ENCODE measurements at regions not wholly inside any gene's neighbourhood (a gene's known extent, or its start where the extent isn't known, plus 50 kb on each side); places are given as distances from the start of the nearest gene placed in this dataset.
"Not testable (repeated sequence)": the region's sequence is repeated elsewhere in the genome, so short reads cannot be mapped to it uniquely, and the experiment has no call there.

DNA sequence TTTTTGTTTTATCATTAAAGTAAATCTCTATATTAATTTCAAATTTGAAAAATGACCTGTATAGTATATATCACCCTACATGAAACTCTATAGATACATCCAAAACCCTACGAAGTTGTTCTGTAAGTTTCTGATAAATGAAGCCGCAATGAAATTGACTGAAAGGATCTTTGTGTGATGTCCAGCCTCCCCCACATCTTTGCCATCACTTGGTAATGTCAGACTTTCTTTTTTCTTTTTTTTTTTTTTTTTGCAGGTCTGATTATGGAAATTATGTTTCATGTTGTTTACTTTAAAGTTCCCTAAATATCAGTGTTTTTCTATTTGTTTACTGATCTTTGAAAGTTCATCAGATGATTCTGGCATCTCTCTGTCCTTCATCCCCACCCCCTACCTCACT lies 155.6 kb upstream of the CDH4 start:
- WGBS, 2 experiments (ENCODE audit: insufficient coverage in 1 of 2, insufficient read length in 1 of 2) = 75 to 100% methylated on average over 1 to 2 of the region's 2 CpGs
- no peaks in the 10 kb centered on the region for H3K27me3 ChIP-seq (ENCODE audit: control insufficient read depth, insufficient read depth, low read length, poor library complexity, severe bottlenecking)

GRCh38 chr20:61099806-61100205 lies 152.3 kb upstream of the CDH4 start:
- Histone ChIP-seq H3K36me3 (ENCODE audit: control insufficient read depth, insufficient read depth, low read length) (no peaks in the 10 kb centered on the region), H3K9me3 (ENCODE audit: control insufficient read depth, low read length) (no peaks in the 10 kb centered on the region), H3K9ac (ENCODE audit: extremely low read depth, low read length, poor library complexity, severe bottlenecking) (no peak overlapping the region), H3K4me1 (ENCODE audit: control insufficient read depth, insufficient read depth, low read length) (no peaks in the 10 kb centered on the region), H3K27me3 (ENCODE audit: control insufficient read depth, insufficient read depth, low read length, poor library complexity, severe bottlenecking) (no peaks in the 10 kb centered on the region), H3K27ac (ENCODE audit: low read depth, low read length) (no peak overlapping the region), H3K4me3 (ENCODE audit: low read length) (no peak overlapping the region)
- WGBS, 2 experiments (ENCODE audit: insufficient coverage in 1 of 2, insufficient read length in 1 of 2) = 93 to 94% methylated on average over 11 to 12 of the region's 12 CpGs
- H3K4me3 Mint-ChIP-seq = no peak overlapping the region
- no peak for DNase-seq
- no peak overlapping the region for H3K27ac Mint-ChIP-seq
- peaks cover 6% of the 10 kb centered on the region for H3K9me3 Mint-ChIP-seq
- no peaks in the 10 kb centered on the region for H3K4me1 Mint-ChIP-seq
- H3K27me3 Mint-ChIP-seq (ENCODE audit: insufficient read depth) = peaks cover 78% of the 10 kb centered on the region
- TF ChIP-seq CTCF (conservative IDR thresholded peaks at IDR 0.05) = no peak
- H3K36me3 Mint-ChIP-seq (ENCODE audit: low read depth) = no peaks in the 10 kb centered on the region

More for the DNA sequence above, 155.6 kb upstream of the CDH4 start:
- H3K9me3 ChIP-seq (ENCODE audit: control insufficient read depth, low read length) = no peaks in the 10 kb centered on the region
- H3K4me1 ChIP-seq (ENCODE audit: control insufficient read depth, insufficient read depth, low read length) = no peaks in the 10 kb centered on the region
- no peaks in the 10 kb centered on the region for H3K36me3 Mint-ChIP-seq (ENCODE audit: low read depth)
- TF ChIP-seq CTCF (conservative IDR thresholded peaks at IDR 0.05) = no peak
- DNase-seq = no peak
- no peaks in the 10 kb centered on the region for H3K36me3 ChIP-seq (ENCODE audit: control insufficient read depth, insufficient read depth, low read length)
- peaks cover 6% of the 10 kb centered on the region for H3K9me3 Mint-ChIP-seq
- H3K27ac Mint-ChIP-seq = no peak overlapping the region
- H3K4me1 Mint-ChIP-seq = no peaks in the 10 kb centered on the region
- H3K27ac ChIP-seq (ENCODE audit: low read depth, low read length) = no peak overlapping the region
- no peak overlapping the region for H3K9ac ChIP-seq (ENCODE audit: extremely low read depth, low read length, poor library complexity, severe bottlenecking)
- peaks cover 83% of the 10 kb centered on the region for H3K27me3 Mint-ChIP-seq (ENCODE audit: insufficient read depth)
- no peak overlapping the region for H3K4me3 ChIP-seq (ENCODE audit: low read length)
- no peak overlapping the region for H3K4me3 Mint-ChIP-seq

- Histone ChIP-seq H3K9ac (ENCODE audit: extremely low read depth, low read length, poor library complexity, severe bottlenecking) (no peak overlapping the region), H3K9me3 (ENCODE audit: control insufficient read depth, low read length) (no peaks in the 10 kb centered on the region), H3K4me1 (ENCODE audit: control insufficient read depth, insufficient read depth, low read length) (no peaks in the 10 kb centered on the region), H3K27ac (ENCODE audit: low read depth, low read length) (no peak overlapping the region), H3K4me3 (ENCODE audit: low read length) (no peak overlapping the region), H3K36me3 (ENCODE audit: control insufficient read depth, insufficient read depth, low read length) (no peaks in the 10 kb centered on the region), H3K27me3 (ENCODE audit: control insufficient read depth, insufficient read depth, low read length, poor library complexity, severe bottlenecking) (no peaks in the 10 kb centered on the region)
- no peaks in the 10 kb centered on the region for H3K36me3 Mint-ChIP-seq (ENCODE audit: low read depth)
- H3K27ac Mint-ChIP-seq = no peak overlapping the region
- H3K4me1 Mint-ChIP-seq = no peaks in the 10 kb centered on the region
- DNase-seq = no peak
- 96% methylated on average over 6 to 7 of the region's 7 CpGs for WGBS, 2 experiments (ENCODE audit: insufficient coverage in 1 of 2, insufficient read length in 1 of 2)
- H3K4me3 Mint-ChIP-seq = no peak overlapping the region
- peaks cover 79% of the 10 kb centered on the region for H3K27me3 Mint-ChIP-seq (ENCODE audit: insufficient read depth)
- peaks cover 6% of the 10 kb centered on the region for H3K9me3 Mint-ChIP-seq
- no peak for TF ChIP-seq CTCF (conservative IDR thresholded peaks at IDR 0.05)
These were observed 151.6 kb upstream of the CDH4 start for GRCh38 chr20:61100489-61100888.

DNA sequence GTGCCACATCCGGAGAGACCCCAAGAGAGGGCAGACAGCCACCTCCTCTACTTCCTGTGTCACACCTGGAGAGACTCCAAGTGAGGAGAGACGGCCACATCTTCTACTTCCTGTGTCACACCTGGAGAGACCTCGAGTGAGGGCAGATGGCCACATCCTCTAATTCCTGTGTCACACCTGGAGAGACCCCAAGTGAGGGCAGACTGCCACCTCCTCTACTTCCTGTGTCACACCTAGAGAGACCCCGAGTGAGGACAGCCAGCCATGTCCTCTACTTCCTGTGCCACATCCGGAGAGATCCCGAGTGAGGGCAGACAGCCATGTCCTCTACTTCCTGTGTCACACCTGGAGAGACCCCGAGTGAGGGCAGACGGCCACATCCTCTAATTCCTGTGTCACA lies 150.7 kb upstream of the CDH4 start:
- H3K4me1 Mint-ChIP-seq; H3K9ac ChIP-seq (ENCODE audit: extremely low read depth, low read length, poor library complexity, severe bottlenecking); H3K27ac ChIP-seq (ENCODE audit: low read depth, low read length); DNase-seq; H3K36me3 ChIP-seq (ENCODE audit: control insufficient read depth, insufficient read depth, low read length); H3K27me3 ChIP-seq (ENCODE audit: control insufficient read depth, insufficient read depth, low read length, poor library complexity, severe bottlenecking); H3K9me3 Mint-ChIP-seq; H3K4me3 ChIP-seq (ENCODE audit: low read length); H3K27ac Mint-ChIP-seq; H3K4me3 Mint-ChIP-seq; H3K36me3 Mint-ChIP-seq (ENCODE audit: low read depth); H3K4me1 ChIP-seq (ENCODE audit: control insufficient read depth, insufficient read depth, low read length); H3K9me3 ChIP-seq (ENCODE audit: control insufficient read depth, low read length): not testable (repeated sequence)
- H3K27me3 Mint-ChIP-seq (ENCODE audit: insufficient read depth) = peaks cover 80% of the 10 kb centered on the region
- WGBS, 2 experiments (ENCODE audit: insufficient coverage in 1 of 2, insufficient read length in 1 of 2) = 91 to 100% methylated on average over 3 to 8 of the region's 8 CpGs

All from endodermal cell (in vitro differentiated cells).